ENCODE measurements at regions not wholly inside any gene's neighbourhood (a gene's known extent, or its start where the extent isn't known, plus 50 kb on each side); places are given as distances from the start of the nearest gene placed in this dataset.
A peak's percentile ranks its signal among the peaks of the same experiment; 100 is the strongest.

GRCh38 chr6:108766886-108767285 lies 81.3 kb upstream of the ARMC2 start:
- DNase-seq (ENCODE audit: low read depth) = no peak
- H3K4me3 ChIP-seq (ENCODE audit: low read depth, low read length) = no peak overlapping the region
- no peak for TF ChIP-seq CTCF (IDR thresholded peaks at IDR 0.05; ENCODE audit: control insufficient read depth, extremely low read depth, insufficient read depth)

GRCh38 chr6:108767418-108768165 lies 80.6 kb upstream of the ARMC2 start:
- no peak for TF ChIP-seq CTCF (IDR thresholded peaks at IDR 0.05; ENCODE audit: control insufficient read depth, extremely low read depth, insufficient read depth)
- DNase-seq (ENCODE audit: low read depth) = no peak
- no peak overlapping the region for H3K4me3 ChIP-seq (ENCODE audit: low read depth, low read length)

GRCh38 chr6:108768166-108768555 lies 80.1 kb upstream of the ARMC2 start:
- no peak overlapping the region for H3K4me3 ChIP-seq (ENCODE audit: low read depth, low read length)
- no peak for TF ChIP-seq CTCF (IDR thresholded peaks at IDR 0.05; ENCODE audit: control insufficient read depth, extremely low read depth, insufficient read depth)
- no peak for DNase-seq (ENCODE audit: low read depth)

GRCh38 chr6:108768792-108769524 lies 79.3 kb upstream of the ARMC2 start:
- no peak for TF ChIP-seq CTCF (IDR thresholded peaks at IDR 0.05; ENCODE audit: control insufficient read depth, extremely low read depth, insufficient read depth)
- DNase-seq (ENCODE audit: low read depth) = peak; percentile 85
- no peak overlapping the region for H3K4me3 ChIP-seq (ENCODE audit: low read depth, low read length)

- H3K4me3 ChIP-seq (ENCODE audit: low read depth, low read length) = no peak overlapping the region
- DNase-seq (ENCODE audit: low read depth) = no peak
- TF ChIP-seq CTCF (IDR thresholded peaks at IDR 0.05; ENCODE audit: control insufficient read depth, extremely low read depth, insufficient read depth) = no peak
These were observed 76.8 kb upstream of the ARMC2 start for GRCh38 chr6:108771421-108771820.

- no peak overlapping the region for H3K4me3 ChIP-seq (ENCODE audit: low read depth, low read length)
- no peak for TF ChIP-seq CTCF (IDR thresholded peaks at IDR 0.05; ENCODE audit: control insufficient read depth, extremely low read depth, insufficient read depth)
- no peak for DNase-seq (ENCODE audit: low read depth)
These were observed 73.7 kb upstream of the ARMC2 start for GRCh38 chr6:108774555-108774954.

Data from LNCaP clone FGC (cell line).